H1 (cell line): ENCODE measurements at regions not wholly inside any gene's neighbourhood (a gene's known extent, or its start where the extent isn't known, plus 50 kb on each side); places are given as distances from the start of the nearest gene placed in this dataset.

Source experiments
- ASH2L ChIP-seq: fragments of 200-600, 300-600 bp; sonication (generic); IDR thresholded peaks from one replicate; pipeline ENCODE4 v1.7.1; 2017; ENCODE audit warnings: low read length
- BRCA1 ChIP-seq: IDR thresholded peaks from 2 replicates; pipeline ENCODE4 v1.6.1; 2012; ENCODE audit warnings: low read depth, low read length, improper control_type of control experiment
- CBX5 ChIP-seq: fragments of 300-800, 300-1000 bp; sonication (generic); IDR thresholded peaks from 2 replicates; pipeline ENCODE4 v1.7.1; 2016; ENCODE audit warnings: antibody characterized with exemption, low read length, low read depth
- CEBPB ChIP-seq: IDR thresholded peaks from 2 replicates; pipeline ENCODE4 v1.6.1; 2012; ENCODE audit warnings: low read depth, low read length
- CTCF ChIP-seq, 3 experiments: IDR thresholded peaks; 1 replicate in 2 of 3; 2 replicates in 1 of 3; pipeline versions ENCODE4 v1.5.1 to v1.6.1; 2011; ENCODE audit warnings: low read length in 3 of 3, mild to moderate bottlenecking in 3 of 3, inconsistent platforms in 2 of 3, low read depth in 1 of 3, moderate library complexity in 1 of 3; ENCODE audit not compliant: insufficient read depth in 1 of 3; ENCODE audit errors: control extremely low read depth in 1 of 3
- EZH2 ChIP-seq: fragments of 200-600 bp; sonication (generic); IDR thresholded peaks from 2 replicates; pipeline ENCODE4 v1.7.1; 2012; ENCODE audit warnings: low read depth, mild to moderate bottlenecking, moderate library complexity, low read length, inconsistent platforms; ENCODE audit not compliant: severe bottlenecking
- GTF2F1 ChIP-seq: IDR thresholded peaks from 2 replicates; pipeline ENCODE4 v1.6.1; 2012; ENCODE audit warnings: low read depth, low read length, improper control_type of control experiment, borderline replicate concordance
- POLR2AphosphoS5 ChIP-seq: IDR thresholded peaks from 2 replicates; pipeline ENCODE4 v1.6.1; 2011; ENCODE audit warnings: low read depth, low read length
- SIN3A ChIP-seq, 2 experiments: IDR thresholded peaks in 1 of 2; conservative IDR thresholded peaks in 1 of 2; 2 replicates each; pipeline ENCODE4 v1.6.1; 2011 to 2012; ENCODE audit warnings: low read length in 2 of 2, improper control_type of control experiment in 1 of 2, low read depth in 1 of 2, mild to moderate bottlenecking in 1 of 2
- SIX5 ChIP-seq: IDR thresholded peaks from 2 replicates; pipeline ENCODE4 v1.6.1; 2011; ENCODE audit warnings: mild to moderate bottlenecking, low read depth, low read length
- SUZ12 ChIP-seq: fragments of 200-600 bp; sonication (generic); IDR thresholded peaks from 2 replicates; pipeline ENCODE4 v1.6.1; 2012; ENCODE audit warnings: mild to moderate bottlenecking, inconsistent platforms, low read length, moderate library complexity, mixed read lengths

DNA sequence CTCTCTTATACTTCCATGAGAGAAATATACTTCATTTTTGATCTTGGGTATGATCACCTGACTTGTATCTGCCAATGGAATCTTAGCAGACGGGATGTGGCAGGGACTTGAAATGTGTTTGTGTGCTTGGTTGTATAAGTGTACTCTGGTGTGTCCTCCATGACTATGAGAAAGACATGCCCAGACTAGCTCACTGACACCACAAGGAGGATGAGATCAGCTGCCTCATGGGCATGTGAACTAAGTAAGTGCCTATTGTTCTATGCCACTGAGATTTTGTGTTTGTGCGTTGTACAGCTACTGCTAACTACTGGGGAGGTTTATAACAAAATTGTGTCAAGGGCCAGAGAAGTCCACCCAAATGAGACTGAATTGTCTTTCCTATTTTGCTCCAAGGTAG is 402.2 kb upstream of the SALL1 start:
- TF ChIP-seq SUZ12, result no peak
- no peak for TF ChIP-seq GTF2F1
- TF ChIP-seq CBX5, result no peak
- no peak for TF ChIP-seq BRCA1
- no peak for TF ChIP-seq POLR2AphosphoS5
- TF ChIP-seq CTCF (IDR thresholded peaks at IDR 0.05; ENCODE audit: control extremely low read depth in 1 of 3, insufficient read depth in 1 of 3, low read depth in 1 of 3, low read length in 3 of 3), result no peak
- no peak for TF ChIP-seq EZH2
- TF ChIP-seq CEBPB, result no peak
- no peak for TF ChIP-seq ASH2L
- TF ChIP-seq SIN3A (conservative IDR thresholded peaks at IDR 0.05 in 1 of 2, IDR thresholded peaks at IDR 0.05 in 1 of 2; ENCODE audit: low read depth in 1 of 2, low read length in 2 of 2), result no peak
- no peak for TF ChIP-seq SIX5
